Small intestine (tissue), 7 donors: ENCODE measurements at regions not wholly inside any gene's neighbourhood (a gene's known extent, or its start where the extent isn't known, plus 50 kb on each side); places are given as distances from the start of the nearest gene placed in this dataset.

Source experiments
- DNase-seq, 2 donors: peaks; one replicate each; pipeline versions ENCODE4 v3.0.0 to v3.0.0-alpha.2; 2013
- FAIRE-seq: peaks from 2 replicates; lab custom pipeline; 2012; peaks lifted over from hg19 to GRCh38; lab: Jason Lieb, UNC
- H3K27ac ChIP-seq, 3 donors: one replicate each; pipeline ENCODE4 v1.5.1; 2013; ENCODE audit warnings: low read length in 2 of 3, mild to moderate bottlenecking in 2 of 3, control low read depth in 1 of 3, inconsistent platforms in 1 of 3, low read depth in 1 of 3, moderate library complexity in 1 of 3
- H3K27me3 ChIP-seq, 3 donors: one replicate each; pipeline ENCODE4 v1.6.1; 2013; ENCODE audit warnings: low read length in 3 of 3, inconsistent platforms in 1 of 3; ENCODE audit not compliant: control insufficient read depth in 3 of 3, insufficient read depth in 3 of 3
- H3K36me3 ChIP-seq, 3 donors: one replicate each; pipeline ENCODE4 v1.6.1; 2013; ENCODE audit warnings: low read length in 3 of 3, inconsistent platforms in 1 of 3, low read depth in 1 of 3, mild to moderate bottlenecking in 1 of 3, moderate library complexity in 1 of 3; ENCODE audit not compliant: control insufficient read depth in 3 of 3, insufficient read depth in 2 of 3
- H3K4me1 ChIP-seq, 3 donors: one replicate each; pipeline ENCODE4 v1.6.1; 2013; ENCODE audit warnings: low read length in 2 of 3, inconsistent platforms in 1 of 3, low read depth in 1 of 3, mild to moderate bottlenecking in 1 of 3, moderate library complexity in 1 of 3; ENCODE audit not compliant: control insufficient read depth in 3 of 3, insufficient read depth in 2 of 3
- H3K4me3 ChIP-seq, 3 donors: one replicate each; pipeline ENCODE4 v1.5.1; 2013; ENCODE audit warnings: low read length in 3 of 3, control low read depth in 1 of 3, inconsistent platforms in 1 of 3, low read depth in 1 of 3, mild to moderate bottlenecking in 1 of 3, moderate library complexity in 1 of 3
- H3K9me3 ChIP-seq, 2 donors: one replicate each; pipeline ENCODE4 v1.6.1; 2013; ENCODE audit warnings: low read depth in 1 of 2, low read length in 1 of 2; ENCODE audit not compliant: control insufficient read depth in 2 of 2, insufficient read depth in 1 of 2
- WGBS, 3 donors: extraction: QIAGEN DNeasy Blood & Tissue Kit; methylation state at CpG; one replicate each; pipeline ENCODE4 v1.1.7; 2013; 5-methylcytosine and 5-hydroxymethylcytosine counted together
- donor health status: healthy with polysubstance abuse.
- donor health status: control.
- donor health status: control.
- donor health status: Bipolar disorder and iron deficiency.
- donor health status: healthy.

DNA sequence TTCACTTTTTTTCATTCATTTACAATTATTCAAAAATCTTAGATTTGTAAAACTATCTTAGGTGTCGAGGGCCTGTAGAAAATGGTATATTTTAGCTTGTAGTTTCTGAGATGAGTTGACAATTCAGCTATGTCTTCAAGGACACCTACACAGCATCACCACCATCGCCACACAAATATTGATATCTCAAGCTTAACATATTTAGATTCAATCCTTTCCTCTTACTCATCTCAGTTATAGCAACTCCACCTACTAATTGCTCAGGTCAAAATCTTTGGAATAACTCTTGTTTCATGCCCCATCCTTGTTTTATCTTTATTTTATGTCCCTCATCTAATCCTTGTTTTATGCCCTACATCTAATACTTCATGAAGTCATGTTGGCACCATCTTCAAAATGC, 276.8 kb downstream of the CDH11 start:
- Histone ChIP-seq H3K27me3 (no peaks in the 10 kb centered on the region), H3K4me1 (no peaks in the 10 kb centered on the region), H3K9me3 (no peaks in the 10 kb centered on the region), H3K4me3 (no peak overlapping the region), H3K27ac (no peak overlapping the region), H3K36me3 (no peaks in the 10 kb centered on the region)
- FAIRE-seq (no peak), DNase-seq (no peak)
- WGBS, 3 donors = 82 to 90% (median 87%) methylated on average over 2 of the region's 2 CpGs

GRCh38 chr16:64841482-64841881, 280.4 kb downstream of the CDH11 start:
- no peaks in the 10 kb centered on the region for H3K4me1 ChIP-seq
- no peak overlapping the region for H3K4me3 ChIP-seq
- FAIRE-seq (no peak), DNase-seq (no peak)
- no peaks in the 10 kb centered on the region for H3K9me3 ChIP-seq
- no peaks in the 10 kb centered on the region for H3K27me3 ChIP-seq
- no peaks in the 10 kb centered on the region for H3K36me3 ChIP-seq
- no peak overlapping the region for H3K27ac ChIP-seq

DNA sequence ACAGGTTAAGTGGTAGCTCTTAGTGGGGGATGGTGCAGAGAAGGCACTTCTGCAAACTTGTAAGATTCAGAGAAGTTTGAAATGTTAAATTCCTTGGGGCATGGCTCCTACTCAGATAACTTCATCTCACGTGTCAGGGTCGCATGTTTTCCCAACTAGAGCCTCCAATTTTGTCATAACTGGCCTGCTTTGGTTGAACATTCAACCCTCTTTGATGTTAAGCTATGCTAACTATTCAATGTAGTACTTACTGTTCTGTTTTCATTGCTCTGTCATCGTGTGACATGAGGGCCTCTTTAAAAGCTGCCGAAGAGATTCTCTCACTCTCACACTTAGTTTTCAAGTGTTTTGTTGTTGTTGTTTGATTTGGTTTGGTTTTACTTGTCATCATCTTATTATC, 280.8 kb downstream of the CDH11 start:
- H3K4me1 ChIP-seq = no peaks in the 10 kb centered on the region
- no peak overlapping the region for H3K27ac ChIP-seq
- no peak for DNase-seq
- no peaks in the 10 kb centered on the region for H3K27me3 ChIP-seq
- no peak for FAIRE-seq
- no peak overlapping the region for H3K4me3 ChIP-seq
- H3K9me3 ChIP-seq = no peaks in the 10 kb centered on the region
- H3K36me3 ChIP-seq = no peaks in the 10 kb centered on the region
- 58 to 66% (median 62%) methylated on average over 4 of the region's 4 CpGs for WGBS, 3 donors

- WGBS, 3 donors = 73 to 83% (median 74%) methylated on average over 2 of the region's 2 CpGs
- Histone ChIP-seq H3K27ac (no peak overlapping the region), H3K4me3 (no peak overlapping the region), H3K9me3 (peaks cover 2 to 13% of the 10 kb centered on the region in 2 donors), H3K4me1 (no peaks in the 10 kb centered on the region), H3K36me3 (no peaks in the 10 kb centered on the region), H3K27me3 (no peaks in the 10 kb centered on the region)
- FAIRE-seq = no peak
- no peak for DNase-seq
Observed at GRCh38 chr16:64830653-64831052, 291.2 kb downstream of the CDH11 start.

- 58 to 86% (median 78%) methylated on average over 2 of the region's 2 CpGs for WGBS, 3 donors
- no peaks in the 10 kb centered on the region for H3K4me1 ChIP-seq
- FAIRE-seq = no peak
Observed at GRCh38 chr16:64829678-64830077, 292.2 kb downstream of the CDH11 start.

DNA sequence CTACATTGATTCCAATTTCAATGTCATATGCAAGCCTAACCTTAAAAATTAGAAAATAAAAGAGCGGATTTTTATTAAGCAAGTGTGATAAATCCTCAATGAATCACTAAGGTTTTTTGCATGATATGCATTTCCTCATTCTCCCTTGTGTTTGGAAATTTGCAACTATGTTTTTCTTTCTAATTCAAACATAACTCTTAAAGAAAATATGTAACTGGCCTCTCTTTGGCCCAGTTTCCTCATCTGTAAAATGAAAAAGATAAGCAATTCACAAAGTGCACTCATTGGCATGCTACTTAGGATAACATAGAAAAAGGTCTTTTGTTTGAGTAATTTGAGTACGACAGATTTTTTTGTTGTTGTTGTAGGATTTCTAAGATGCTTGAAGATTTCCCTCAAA, 295.5 kb downstream of the CDH11 start:
- no peaks in the 10 kb centered on the region for H3K36me3 ChIP-seq
- no peaks in the 10 kb centered on the region for H3K4me1 ChIP-seq
- no peak overlapping the region for H3K27ac ChIP-seq
- no peaks in the 10 kb centered on the region for H3K27me3 ChIP-seq
- H3K9me3 ChIP-seq = peaks cover 2% of the 10 kb centered on the region in 2 donors
- no peak for DNase-seq
- H3K4me3 ChIP-seq = no peak overlapping the region
- FAIRE-seq = no peak
- 85 to 87% (median 85%) methylated on average over 2 of the region's 2 CpGs for WGBS, 3 donors

More at GRCh38 chr16:64829678-64830077, 292.2 kb downstream of the CDH11 start:
- peaks cover 2 to 13% of the 10 kb centered on the region in 2 donors for H3K9me3 ChIP-seq
- H3K27me3 ChIP-seq = no peaks in the 10 kb centered on the region
- DNase-seq = no peak
- no peak overlapping the region for H3K4me3 ChIP-seq
- H3K27ac ChIP-seq = no peak overlapping the region
- H3K36me3 ChIP-seq = no peaks in the 10 kb centered on the region

DNA sequence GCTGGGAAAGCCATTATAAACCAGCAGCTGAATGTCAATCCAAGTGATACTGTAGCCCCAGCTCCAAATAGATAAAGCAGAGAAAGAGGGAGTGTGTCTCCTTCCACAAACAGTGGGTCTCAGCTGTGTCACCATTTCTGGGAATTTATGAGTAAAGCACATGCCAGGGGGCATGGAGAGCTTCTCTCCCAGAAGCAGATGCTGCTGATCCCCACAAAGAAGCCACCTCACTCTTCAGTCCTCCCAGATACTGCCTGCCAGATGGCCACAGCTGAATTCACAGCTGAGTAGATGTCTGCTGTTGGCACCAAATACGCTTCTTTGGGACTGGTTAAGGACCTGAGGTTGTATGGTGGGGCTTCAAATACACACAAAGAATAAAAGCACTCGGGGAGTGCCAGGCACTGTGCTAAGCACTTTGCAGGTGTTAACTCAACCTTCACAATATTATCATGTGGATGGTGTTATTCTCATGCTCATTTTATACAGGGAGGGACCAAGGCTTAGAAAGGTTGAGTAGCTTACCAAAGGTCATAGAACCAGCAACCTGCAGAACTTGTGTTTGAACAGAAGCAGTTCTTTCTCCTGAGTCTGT, 298.3 kb downstream of the CDH11 start:
- WGBS, 3 donors = 46 to 61% (median 60%) methylated on average over 2 of the region's 2 CpGs
- no peak for FAIRE-seq

GRCh38 chr16:64809876-64810629, 311.8 kb downstream of the CDH11 start:
- Histone ChIP-seq H3K36me3 (no peaks in the 10 kb centered on the region), H3K4me3 (no peak overlapping the region), H3K9me3 (no peaks in the 10 kb centered on the region), H3K27ac (no peak overlapping the region), H3K27me3 (no peaks in the 10 kb centered on the region), H3K4me1 (no peaks in the 10 kb centered on the region)
- DNase-seq = no peak
- no peak for FAIRE-seq
- 64 to 76% (median 76%) methylated on average over 3 of the region's 3 CpGs for WGBS, 3 donors

More for the DNA sequence above, 298.3 kb downstream of the CDH11 start:
- no peak overlapping the region for H3K27ac ChIP-seq
- no peak for DNase-seq
- no peaks in the 10 kb centered on the region for H3K4me1 ChIP-seq
- H3K9me3 ChIP-seq = peaks cover 0 to 2% of the 10 kb centered on the region in 2 donors
- no peak overlapping the region for H3K4me3 ChIP-seq
- no peaks in the 10 kb centered on the region for H3K36me3 ChIP-seq
- no peaks in the 10 kb centered on the region for H3K27me3 ChIP-seq
